T-helper 2 cell treated with Interferon-gamma antibody and Interleukin-4, amounts not matched to agents 5 μg/mL and 100 μg/mL, for 36 hours (primary cell): ENCODE measurements at regions not wholly inside any gene's neighbourhood (a gene's known extent, or its start where the extent isn't known, plus 50 kb on each side); places are given as distances from the start of the nearest gene placed in this dataset.

Source experiments
- DNase-seq: peaks from one replicate; pipeline ENCODE4 v3.0.0; 2021; ENCODE audit warnings: low spot score
- H3K27ac Mint-ChIP-seq: one replicate; pipeline ENCODE4 v1.8.0; 2021; ENCODE audit warnings: mild to moderate bottlenecking, mixed read lengths
- H3K27me3 Mint-ChIP-seq: one replicate; pipeline ENCODE4 v1.8.0; 2021; ENCODE audit warnings: low read depth, mixed read lengths
- H3K36me3 Mint-ChIP-seq: one replicate; pipeline ENCODE4 v1.8.0; 2021; ENCODE audit warnings: low read depth, mixed read lengths
- H3K4me1 Mint-ChIP-seq: one replicate; pipeline ENCODE4 v1.8.0; 2021; ENCODE audit warnings: low read depth, mixed read lengths
- H3K4me3 Mint-ChIP-seq: one replicate; pipeline ENCODE4 v1.8.0; 2022; ENCODE audit warnings: mild to moderate bottlenecking, moderate library complexity, mixed read lengths
- H3K9me3 Mint-ChIP-seq: one replicate; pipeline ENCODE4 v1.8.0; 2021; ENCODE audit warnings: mixed read lengths

DNA sequence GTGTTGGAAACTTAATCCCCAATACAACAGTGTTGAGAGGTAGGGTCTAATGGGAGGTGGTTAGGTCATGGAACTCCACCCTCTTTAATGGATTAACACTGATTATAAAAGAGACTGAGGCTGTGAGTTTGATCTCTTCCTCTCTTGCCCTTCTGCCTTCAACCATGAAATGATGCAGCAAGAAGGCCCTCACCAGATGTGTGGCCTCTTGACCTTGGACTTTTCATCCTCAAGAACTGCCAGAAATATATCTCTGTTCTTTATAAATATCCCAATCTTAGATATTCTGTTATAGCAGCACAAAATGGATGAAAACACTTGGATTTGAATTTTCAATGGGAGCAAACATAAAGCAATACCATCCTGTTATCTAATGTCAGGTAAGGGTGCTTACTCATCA lies 67.6 kb downstream of the NMUR2 start:
- DNase-seq, result no peak
- Mint-ChIP-seq H3K9me3 (no peaks in the 10 kb centered on the region), H3K27ac (no peak overlapping the region), H3K27me3 (no peaks in the 10 kb centered on the region), H3K4me1 (no peaks in the 10 kb centered on the region), H3K36me3 (no peaks in the 10 kb centered on the region), H3K4me3 (no peak overlapping the region)

DNA sequence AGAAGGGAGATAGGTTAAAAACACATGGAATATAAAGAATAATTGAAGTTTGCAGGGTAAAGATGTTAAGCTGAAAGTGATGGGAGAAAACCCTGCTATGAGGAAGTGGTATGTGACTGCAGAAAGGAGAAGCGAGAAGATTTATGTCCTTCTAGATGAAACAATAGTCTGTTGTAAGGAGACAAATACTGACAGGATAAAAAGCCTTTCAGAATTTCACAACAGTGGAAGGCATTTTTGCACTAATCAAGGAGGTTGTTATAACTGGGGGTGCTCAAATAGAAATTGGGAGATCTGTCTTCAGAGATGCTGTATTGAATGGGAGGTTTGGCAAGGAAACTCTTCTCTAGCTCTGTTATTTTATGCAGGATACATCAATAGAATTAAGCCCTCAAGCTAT lies 69.6 kb downstream of the NMUR2 start:
- H3K4me3 Mint-ChIP-seq, result no peak overlapping the region
- no peaks in the 10 kb centered on the region for H3K4me1 Mint-ChIP-seq
- H3K9me3 Mint-ChIP-seq, result no peaks in the 10 kb centered on the region
- H3K27me3 Mint-ChIP-seq, result no peaks in the 10 kb centered on the region
- H3K36me3 Mint-ChIP-seq, result no peaks in the 10 kb centered on the region
- DNase-seq, result no peak
- H3K27ac Mint-ChIP-seq, result no peak overlapping the region

DNA sequence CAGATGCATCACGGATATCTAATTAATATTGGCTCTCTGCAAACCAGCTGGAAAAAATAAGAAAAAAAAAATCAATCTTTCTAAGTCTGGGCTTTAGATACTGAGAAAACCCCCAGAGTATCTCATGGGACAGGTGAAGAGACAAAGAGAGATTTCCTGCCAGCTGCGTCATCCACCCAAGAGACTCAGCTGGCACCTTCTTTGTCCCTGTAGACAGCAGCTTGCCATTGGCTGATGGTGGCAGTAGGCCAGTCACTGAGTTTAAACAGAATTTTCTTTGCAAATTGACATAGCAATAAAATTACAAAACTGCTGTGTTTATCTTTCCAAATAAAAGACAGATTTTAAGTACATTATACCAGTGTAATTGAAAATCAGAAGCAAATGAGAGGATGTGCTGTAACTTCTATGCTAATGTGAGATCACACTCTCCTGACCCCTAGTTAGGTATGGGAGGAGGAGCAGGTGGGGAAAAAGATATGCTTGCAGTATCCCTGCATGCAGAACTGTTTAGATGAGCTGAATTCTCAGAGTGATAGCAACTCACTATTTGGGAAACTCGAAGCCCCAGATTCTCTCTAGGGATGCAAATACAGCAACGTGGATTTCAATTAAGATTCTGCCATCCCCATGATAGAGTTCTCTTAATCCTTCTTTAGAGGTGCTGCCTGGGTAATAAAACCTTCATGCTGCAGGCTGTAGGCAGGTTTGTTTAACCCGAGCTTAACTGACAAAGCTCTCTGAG lies 72.2 kb downstream of the NMUR2 start:
- Mint-ChIP-seq H3K9me3 (no peaks in the 10 kb centered on the region), H3K27me3 (no peaks in the 10 kb centered on the region), H3K27ac (no peak overlapping the region), H3K4me1 (no peaks in the 10 kb centered on the region), H3K4me3 (no peak overlapping the region), H3K36me3 (no peaks in the 10 kb centered on the region)
- DNase-seq, result no peak

DNA sequence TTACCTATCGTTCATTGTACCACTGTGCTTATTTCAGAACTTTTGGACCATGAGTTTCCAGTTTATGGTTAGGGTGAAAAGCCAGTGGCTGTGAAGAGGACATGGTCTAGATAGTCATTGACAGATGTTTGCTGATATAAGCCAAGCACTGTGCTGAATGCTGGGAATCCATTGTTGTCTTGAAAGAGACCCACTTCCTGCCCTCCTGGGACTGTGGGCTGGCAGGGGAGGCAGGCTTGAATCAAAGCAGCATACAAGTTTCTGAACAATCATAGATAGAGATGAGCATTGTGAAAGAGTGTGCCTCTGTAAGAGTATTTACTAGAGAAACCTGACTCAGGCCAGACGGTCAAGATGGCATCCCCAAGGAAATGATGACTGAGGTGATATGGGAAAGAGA lies 73.4 kb downstream of the NMUR2 start:
- no peak for DNase-seq
- Mint-ChIP-seq H3K4me3 (no peak overlapping the region), H3K4me1 (no peaks in the 10 kb centered on the region), H3K27me3 (no peaks in the 10 kb centered on the region), H3K9me3 (no peaks in the 10 kb centered on the region), H3K27ac (no peak overlapping the region), H3K36me3 (no peaks in the 10 kb centered on the region)

DNA sequence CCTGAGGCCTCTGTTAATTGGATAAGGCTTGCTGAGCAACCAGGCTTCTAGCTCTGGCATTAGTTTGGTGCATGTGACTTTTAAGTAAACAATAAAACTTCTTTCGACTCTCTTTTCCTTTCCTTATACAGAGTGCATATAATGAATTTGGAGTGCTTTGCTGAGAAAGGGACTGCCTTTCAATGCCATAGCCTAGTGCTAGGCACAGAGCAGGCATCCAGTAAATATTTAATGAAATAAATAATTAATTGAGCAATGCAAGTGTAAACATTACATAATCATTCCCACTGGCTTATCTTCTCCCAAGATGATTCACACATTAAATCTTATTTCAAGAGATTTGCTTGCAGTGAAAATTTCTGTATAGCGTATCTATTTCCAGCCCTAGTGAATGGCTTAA lies 74.1 kb downstream of the NMUR2 start:
- Mint-ChIP-seq H3K9me3 (no peaks in the 10 kb centered on the region), H3K4me3 (no peak overlapping the region), H3K27me3 (no peaks in the 10 kb centered on the region), H3K36me3 (no peaks in the 10 kb centered on the region), H3K4me1 (no peaks in the 10 kb centered on the region), H3K27ac (no peak overlapping the region)
- DNase-seq, result no peak

DNA sequence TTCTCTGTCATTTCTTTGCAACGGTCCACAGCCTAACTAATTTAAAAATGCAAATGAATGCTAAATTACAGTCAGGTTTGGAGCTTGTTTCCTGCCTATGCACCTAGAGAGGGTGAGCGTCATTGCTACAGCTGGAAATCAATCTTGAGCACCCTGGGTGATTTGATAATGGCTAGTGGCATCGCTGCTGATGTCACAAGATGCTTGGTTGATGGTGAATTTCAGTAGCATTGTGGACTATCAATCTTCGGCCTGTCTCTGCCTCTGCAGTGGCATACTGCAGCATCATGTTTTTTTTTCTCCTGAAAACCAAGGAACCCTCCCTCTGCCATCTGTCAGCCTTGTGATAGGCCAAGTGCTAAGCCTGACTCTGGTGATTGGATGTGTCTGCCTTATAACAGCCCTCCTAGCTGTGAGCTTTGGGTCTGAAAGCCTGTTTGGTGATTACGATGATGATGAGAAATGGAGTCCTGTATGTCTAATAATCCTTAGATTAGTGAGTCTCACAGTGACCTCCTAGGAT lies 75.3 kb downstream of the NMUR2 start:
- H3K4me1 Mint-ChIP-seq, result no peaks in the 10 kb centered on the region
- H3K27ac Mint-ChIP-seq, result no peak overlapping the region
- H3K4me3 Mint-ChIP-seq, result no peak overlapping the region
- H3K9me3 Mint-ChIP-seq, result no peaks in the 10 kb centered on the region
- H3K27me3 Mint-ChIP-seq, result no peaks in the 10 kb centered on the region
- no peak for DNase-seq
- no peaks in the 10 kb centered on the region for H3K36me3 Mint-ChIP-seq

DNA sequence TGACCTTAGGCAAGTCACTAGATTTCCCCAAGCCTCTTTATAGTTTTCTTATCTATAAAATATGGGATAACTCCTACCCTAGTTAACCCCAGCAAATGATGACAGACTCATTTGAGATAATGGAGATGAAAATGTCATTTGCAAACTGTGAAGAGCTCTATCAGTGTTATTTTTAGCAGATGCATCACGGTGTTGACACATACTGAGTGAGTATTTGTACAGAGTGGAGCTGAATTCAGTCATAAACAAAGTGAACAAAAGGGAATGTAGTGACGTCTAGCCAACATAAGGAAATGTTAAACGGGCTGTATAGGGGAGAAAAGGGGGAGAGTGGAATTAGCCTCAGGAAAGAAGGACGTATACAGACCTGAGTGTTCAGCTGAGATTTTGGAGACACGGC lies 75.9 kb downstream of the NMUR2 start:
- H3K27ac Mint-ChIP-seq, result no peak overlapping the region
- no peak for DNase-seq
- H3K27me3 Mint-ChIP-seq, result no peaks in the 10 kb centered on the region
- H3K4me1 Mint-ChIP-seq, result no peaks in the 10 kb centered on the region
- H3K4me3 Mint-ChIP-seq, result no peak overlapping the region
- H3K36me3 Mint-ChIP-seq, result no peaks in the 10 kb centered on the region
- no peaks in the 10 kb centered on the region for H3K9me3 Mint-ChIP-seq

DNA sequence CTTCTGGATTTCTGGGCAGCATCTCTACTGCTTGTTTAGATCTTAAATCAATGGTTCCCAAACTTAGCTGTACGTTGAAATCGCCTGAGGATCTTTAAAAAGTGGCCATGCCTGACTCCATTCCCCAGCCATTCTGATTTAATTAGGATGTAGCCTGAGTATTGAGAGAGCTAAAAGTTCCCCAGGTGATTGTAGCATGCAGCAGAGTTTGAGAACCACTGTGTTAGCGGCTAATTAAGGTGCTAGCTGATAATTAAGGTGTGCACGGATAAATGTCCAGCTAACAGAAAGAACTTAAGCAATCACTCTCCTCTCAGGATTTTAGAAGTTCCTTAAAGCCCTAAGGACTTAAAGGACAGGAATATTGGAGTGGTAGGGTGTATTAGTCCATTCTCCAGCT lies 89.1 kb downstream of the NMUR2 start:
- no peaks in the 10 kb centered on the region for H3K36me3 Mint-ChIP-seq
- no peaks in the 10 kb centered on the region for H3K4me1 Mint-ChIP-seq
- no peak overlapping the region for H3K4me3 Mint-ChIP-seq
- H3K27ac Mint-ChIP-seq, result no peak overlapping the region
- DNase-seq, result no peak
- H3K27me3 Mint-ChIP-seq, result no peaks in the 10 kb centered on the region
- H3K9me3 Mint-ChIP-seq, result peaks cover 4% of the 10 kb centered on the region

DNA sequence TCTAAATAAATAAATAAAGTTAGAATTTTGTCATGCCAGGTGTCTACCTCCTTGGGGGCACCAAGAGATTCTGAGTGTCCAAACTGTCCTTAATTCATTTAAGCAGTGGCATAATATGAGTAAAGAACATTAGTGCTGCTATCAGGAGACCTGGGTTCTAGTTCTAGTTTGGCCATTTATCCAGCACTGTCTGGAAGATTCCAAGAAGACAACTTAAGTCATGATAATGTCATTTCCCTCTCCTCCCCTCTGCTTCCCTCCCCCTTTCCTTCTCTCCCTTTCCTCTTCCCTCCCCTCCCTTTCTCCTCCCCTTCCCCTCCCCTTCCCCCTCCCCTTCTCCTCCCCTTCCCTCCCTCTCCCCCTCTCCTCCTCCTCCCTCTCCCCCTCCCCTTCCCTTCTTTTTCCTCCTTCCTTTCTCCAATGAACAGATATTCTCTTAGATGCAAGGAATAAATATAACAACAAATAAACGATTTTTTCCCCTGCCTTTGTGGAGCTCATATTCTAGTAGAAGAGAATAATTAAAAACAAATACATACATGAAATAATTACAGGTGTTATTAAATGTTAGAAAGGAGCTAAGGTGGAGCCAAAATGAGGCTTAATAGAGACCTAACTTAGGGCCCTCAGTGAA lies 90.8 kb downstream of the NMUR2 start:
- no peak for DNase-seq
- H3K27me3 Mint-ChIP-seq, result no peaks in the 10 kb centered on the region
- H3K4me3 Mint-ChIP-seq, result no peak overlapping the region
- H3K27ac Mint-ChIP-seq, result no peak overlapping the region
- no peaks in the 10 kb centered on the region for H3K9me3 Mint-ChIP-seq
- no peaks in the 10 kb centered on the region for H3K4me1 Mint-ChIP-seq
- no peaks in the 10 kb centered on the region for H3K36me3 Mint-ChIP-seq

DNA sequence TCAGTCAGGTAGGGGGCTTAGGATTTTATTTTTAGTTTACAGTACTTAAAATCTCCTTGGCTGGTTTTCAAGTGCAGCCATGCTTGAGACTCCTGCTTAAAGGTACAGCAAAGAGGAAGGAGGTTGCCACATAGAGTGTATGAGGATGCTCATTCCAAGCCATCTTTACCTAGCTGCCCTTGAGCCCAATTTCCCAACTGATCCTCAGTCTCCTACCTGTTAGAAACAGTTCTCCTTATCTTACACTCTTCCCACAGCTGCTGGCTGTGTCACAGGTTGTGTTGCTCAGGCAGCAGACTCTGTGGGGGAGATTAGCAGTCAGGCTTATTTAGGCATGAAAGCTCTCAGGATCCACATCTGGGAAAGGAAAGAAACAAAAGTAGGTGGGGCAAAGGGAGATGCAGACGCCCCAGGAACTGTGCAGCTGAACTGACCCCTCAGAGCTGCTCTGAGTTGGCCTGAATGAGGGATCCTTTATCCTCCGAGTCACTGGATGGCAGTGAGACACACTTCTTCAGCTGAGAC lies 95.1 kb downstream of the NMUR2 start:
- Mint-ChIP-seq H3K27ac (no peak overlapping the region), H3K9me3 (no peaks in the 10 kb centered on the region), H3K4me1 (no peaks in the 10 kb centered on the region), H3K4me3 (no peak overlapping the region), H3K27me3 (no peaks in the 10 kb centered on the region), H3K36me3 (no peaks in the 10 kb centered on the region)
- no peak for DNase-seq

DNA sequence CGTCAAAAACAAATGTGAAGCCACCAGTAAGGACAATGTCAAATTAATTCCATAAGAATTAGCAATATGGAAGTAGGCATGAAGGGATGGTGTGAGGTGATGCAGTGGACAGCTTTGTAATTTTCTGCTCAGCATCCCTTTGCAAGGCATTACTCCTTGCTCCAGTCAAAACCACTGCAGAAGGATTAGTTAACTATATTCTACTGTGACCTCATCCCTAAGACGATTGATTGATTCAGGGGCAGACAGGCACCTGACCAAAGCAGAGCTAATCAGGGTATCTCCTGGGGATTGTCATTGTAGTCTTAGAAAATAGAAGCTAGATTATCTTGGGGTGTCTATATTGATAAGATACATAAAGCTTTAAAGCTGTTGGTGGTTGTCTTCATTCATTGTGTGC lies 98.7 kb downstream of the NMUR2 start:
- Mint-ChIP-seq H3K4me3 (no peak overlapping the region), H3K36me3 (no peaks in the 10 kb centered on the region), H3K27me3 (no peaks in the 10 kb centered on the region), H3K9me3 (no peaks in the 10 kb centered on the region), H3K4me1 (no peaks in the 10 kb centered on the region), H3K27ac (no peak overlapping the region)
- no peak for DNase-seq

DNA sequence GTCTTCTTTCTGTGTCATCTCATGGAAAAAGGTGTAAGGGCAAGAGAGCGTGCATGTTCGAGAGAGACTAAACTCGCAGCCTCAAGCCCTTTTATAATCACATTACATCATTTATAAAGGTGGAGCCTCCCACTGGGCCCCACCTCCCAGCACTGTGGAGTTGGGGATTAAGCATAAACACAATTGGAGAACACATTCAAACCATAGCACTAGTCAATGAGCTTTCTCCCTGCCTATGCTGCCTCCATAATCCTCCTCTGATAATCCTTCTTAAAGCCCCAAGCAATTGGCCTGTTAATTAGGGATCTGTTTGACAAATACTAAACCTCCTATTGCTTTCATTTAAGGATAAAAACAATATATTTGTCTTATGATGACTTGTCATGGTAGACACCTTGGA lies 99.6 kb downstream of the NMUR2 start:
- H3K4me1 Mint-ChIP-seq, result no peaks in the 10 kb centered on the region
- no peak overlapping the region for H3K27ac Mint-ChIP-seq
- H3K36me3 Mint-ChIP-seq, result no peaks in the 10 kb centered on the region
- no peak for DNase-seq
- H3K27me3 Mint-ChIP-seq, result no peaks in the 10 kb centered on the region
- H3K4me3 Mint-ChIP-seq, result no peak overlapping the region
- H3K9me3 Mint-ChIP-seq, result no peaks in the 10 kb centered on the region

DNA sequence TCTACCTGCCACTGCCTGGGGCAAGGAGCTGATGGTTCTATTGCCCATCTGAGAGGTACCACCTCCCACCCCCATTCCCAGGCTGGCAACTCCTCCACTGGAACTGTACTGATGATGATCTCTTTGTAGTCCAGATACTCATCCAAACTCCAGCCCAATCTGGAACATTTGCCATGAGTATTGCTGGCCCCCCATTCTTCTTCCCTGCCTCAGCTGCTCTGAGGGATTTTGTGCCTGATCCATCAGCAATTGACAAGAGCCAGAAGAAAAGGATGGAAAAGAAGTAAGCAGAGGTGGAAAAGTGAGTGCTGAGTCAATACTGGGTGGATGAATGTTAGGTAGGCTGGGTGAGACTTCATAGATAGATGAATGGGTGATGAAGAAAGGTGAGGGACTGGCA lies 101.2 kb downstream of the NMUR2 start:
- Mint-ChIP-seq H3K27me3 (no peaks in the 10 kb centered on the region), H3K27ac (no peak overlapping the region), H3K4me1 (no peaks in the 10 kb centered on the region), H3K9me3 (no peaks in the 10 kb centered on the region), H3K36me3 (no peaks in the 10 kb centered on the region), H3K4me3 (no peak overlapping the region)
- DNase-seq, result no peak

DNA sequence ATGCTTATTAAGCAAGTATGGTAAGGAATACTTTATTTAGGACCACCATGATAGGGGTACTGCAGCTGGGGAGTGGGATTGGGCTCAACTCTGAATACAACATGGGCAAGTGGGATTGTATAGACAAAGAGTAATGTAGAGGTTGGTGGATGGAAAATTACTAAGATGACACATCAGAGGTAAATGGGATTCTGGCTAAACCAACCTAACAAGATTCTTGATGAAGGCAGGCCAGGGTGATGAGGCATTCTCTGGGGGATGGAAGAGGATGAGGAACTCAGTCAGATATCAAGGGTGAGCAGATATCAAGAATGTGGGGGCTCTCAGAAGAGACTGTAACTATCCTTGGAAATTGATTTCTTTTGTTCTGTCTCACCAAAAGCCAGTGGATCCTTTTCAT lies 107.2 kb downstream of the NMUR2 start:
- H3K27me3 Mint-ChIP-seq, result no peaks in the 10 kb centered on the region
- H3K4me3 Mint-ChIP-seq, result no peak overlapping the region
- no peaks in the 10 kb centered on the region for H3K9me3 Mint-ChIP-seq
- no peaks in the 10 kb centered on the region for H3K36me3 Mint-ChIP-seq
- H3K27ac Mint-ChIP-seq, result no peak overlapping the region
- H3K4me1 Mint-ChIP-seq, result no peaks in the 10 kb centered on the region
- no peak for DNase-seq
